Fibroblast of pulmonary artery (primary cell): ENCODE measurements at regions not wholly inside any gene's neighbourhood (a gene's known extent, or its start where the extent isn't known, plus 50 kb on each side); places are given as distances from the start of the nearest gene placed in this dataset.
A peak's percentile ranks its signal among the peaks of the same experiment; 100 is the strongest.

Experiments
- DNase-seq: peaks from one replicate; pipeline ENCODE4 v3.0.0-alpha.2; 2010; ENCODE audit warnings: low read depth
- H3K4me3 ChIP-seq: replicated peaks from 2 replicates; pipeline ENCODE4 v1.5.1; 2011; ENCODE audit warnings: low read depth, mild to moderate bottlenecking, control low read depth, low read length, moderate library complexity
- TF ChIP-seq, protein P1 (sequence below): IDR thresholded peaks from 2 replicates; pipeline ENCODE4 v1.5.1; 2011; ENCODE audit warnings: mild to moderate bottlenecking, control low read depth, low read length, inconsistent platforms; ENCODE audit errors: missing control alignments

- TF ChIP-seq, protein P1, sequence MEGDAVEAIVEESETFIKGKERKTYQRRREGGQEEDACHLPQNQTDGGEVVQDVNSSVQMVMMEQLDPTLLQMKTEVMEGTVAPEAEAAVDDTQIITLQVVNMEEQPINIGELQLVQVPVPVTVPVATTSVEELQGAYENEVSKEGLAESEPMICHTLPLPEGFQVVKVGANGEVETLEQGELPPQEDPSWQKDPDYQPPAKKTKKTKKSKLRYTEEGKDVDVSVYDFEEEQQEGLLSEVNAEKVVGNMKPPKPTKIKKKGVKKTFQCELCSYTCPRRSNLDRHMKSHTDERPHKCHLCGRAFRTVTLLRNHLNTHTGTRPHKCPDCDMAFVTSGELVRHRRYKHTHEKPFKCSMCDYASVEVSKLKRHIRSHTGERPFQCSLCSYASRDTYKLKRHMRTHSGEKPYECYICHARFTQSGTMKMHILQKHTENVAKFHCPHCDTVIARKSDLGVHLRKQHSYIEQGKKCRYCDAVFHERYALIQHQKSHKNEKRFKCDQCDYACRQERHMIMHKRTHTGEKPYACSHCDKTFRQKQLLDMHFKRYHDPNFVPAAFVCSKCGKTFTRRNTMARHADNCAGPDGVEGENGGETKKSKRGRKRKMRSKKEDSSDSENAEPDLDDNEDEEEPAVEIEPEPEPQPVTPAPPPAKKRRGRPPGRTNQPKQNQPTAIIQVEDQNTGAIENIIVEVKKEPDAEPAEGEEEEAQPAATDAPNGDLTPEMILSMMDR = no peak
- DNase-seq = peak; percentile 39
- H3K4me3 ChIP-seq = no peak overlapping the region
Measured at GRCh38 chr1:239816081-239816782, 275.5 kb upstream of the FMN2 start.

DNA sequence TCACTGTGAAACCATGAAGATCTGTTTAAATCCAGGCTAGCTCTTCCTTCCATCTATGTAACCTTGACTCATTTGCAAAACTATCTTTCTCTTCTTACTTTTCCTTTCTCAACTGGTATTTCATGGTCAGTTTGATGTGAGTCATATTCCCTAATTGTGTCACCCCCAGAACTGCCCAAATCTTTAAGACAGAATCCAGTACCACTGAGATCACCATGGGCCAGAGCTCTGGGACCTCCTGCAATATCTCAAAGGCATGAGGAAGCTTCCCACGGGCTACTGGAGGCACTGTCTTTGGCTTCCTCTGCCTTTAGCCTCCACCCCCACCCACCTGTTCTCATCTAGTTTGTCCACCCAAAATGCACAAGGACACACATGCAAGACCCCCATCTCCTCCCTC lies 274.4 kb upstream of the FMN2 start:
- no peak for DNase-seq
- TF ChIP-seq, protein P1 = no peak
- no peak overlapping the region for H3K4me3 ChIP-seq

GRCh38 chr1:239817801-239818200 lies 273.9 kb upstream of the FMN2 start:
- DNase-seq = no peak
- H3K4me3 ChIP-seq = no peak overlapping the region
- TF ChIP-seq, protein P1 = no peak

DNA sequence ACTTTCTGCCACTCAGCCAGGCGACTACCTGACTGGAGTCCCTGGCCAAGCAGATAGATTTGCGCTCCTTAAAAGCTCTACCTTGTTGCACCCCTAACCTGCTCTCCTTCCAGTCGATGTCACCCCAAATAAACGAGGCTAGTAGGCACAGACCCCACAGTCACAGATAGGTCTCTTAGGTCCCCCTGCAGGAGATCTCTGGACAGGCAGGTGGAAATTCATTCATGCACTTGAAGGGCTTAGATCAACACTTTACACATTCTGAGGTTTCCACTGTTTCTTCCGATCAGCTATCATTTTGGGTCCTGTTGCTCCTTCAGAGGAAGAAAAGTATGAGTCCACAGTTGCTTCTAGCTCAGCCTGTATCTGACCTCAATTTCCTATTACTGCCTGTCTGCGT lies 272.6 kb upstream of the FMN2 start:
- TF ChIP-seq, protein P1 = no peak
- no peak for DNase-seq
- no peak overlapping the region for H3K4me3 ChIP-seq

DNA sequence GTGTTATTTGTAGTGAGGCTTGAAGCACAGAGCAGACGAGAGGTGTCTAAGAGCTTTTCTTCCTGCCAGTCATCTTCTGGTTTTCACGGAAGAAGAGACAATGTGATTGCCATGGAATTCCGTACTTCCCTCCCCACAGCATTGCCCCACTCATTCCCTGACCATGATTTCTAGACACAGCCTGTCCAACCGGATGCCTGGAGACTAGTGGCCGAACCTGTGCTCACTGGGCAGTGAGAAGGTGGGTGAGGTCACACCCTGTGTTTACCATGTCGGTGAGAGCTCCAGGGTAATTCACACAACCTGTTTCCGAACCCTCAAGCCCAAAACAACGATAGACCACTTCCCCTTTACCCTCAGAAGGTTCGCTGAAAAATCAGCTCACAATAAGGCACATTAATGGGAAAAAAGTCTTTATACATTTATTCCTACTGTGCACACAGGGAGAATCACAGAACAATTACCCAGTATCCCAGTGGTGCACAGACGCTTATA lies 271.9 kb upstream of the FMN2 start:
- no peak for DNase-seq
- H3K4me3 ChIP-seq = no peak overlapping the region
- TF ChIP-seq, protein P1 = no peak

GRCh38 chr1:239823852-239824251 lies 267.8 kb upstream of the FMN2 start:
- TF ChIP-seq, protein P1 = no peak
- DNase-seq = no peak

DNA sequence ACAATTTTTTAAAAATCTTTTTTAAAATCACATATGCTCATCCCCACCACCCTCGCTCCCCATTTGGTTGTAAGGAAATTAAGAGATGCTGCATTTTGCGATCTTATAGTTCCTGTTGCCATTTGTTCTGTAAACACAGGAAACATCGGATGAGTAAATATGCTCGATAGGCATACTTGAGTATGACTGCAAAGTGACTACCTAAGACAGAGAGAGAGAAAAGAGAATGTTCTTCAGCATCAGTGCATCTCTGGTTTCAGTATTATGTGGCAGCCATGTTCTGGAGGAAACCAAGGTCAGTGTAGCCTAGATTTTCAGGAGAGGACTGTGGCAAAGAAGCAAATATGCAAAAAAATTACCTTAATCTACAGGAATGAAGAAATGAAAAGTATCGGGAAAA lies 265.5 kb upstream of the FMN2 start:
- no peak for DNase-seq
- H3K4me3 ChIP-seq = no peak overlapping the region
- TF ChIP-seq, protein P1 = no peak

More at GRCh38 chr1:239823852-239824251, 267.8 kb upstream of the FMN2 start:
- no peak overlapping the region for H3K4me3 ChIP-seq
